Spinal cord (tissue), 9 donors: ENCODE measurements at regions not wholly inside any gene's neighbourhood (a gene's known extent, or its start where the extent isn't known, plus 50 kb on each side); places are given as distances from the start of the nearest gene placed in this dataset.

Experiments used
- DNase-seq, 6 donors: peaks; one replicate each; pipeline versions ENCODE4 v3.0.0 to v3.0.0-alpha.2; 2013 to 2015; ENCODE audit warnings: low spot score in 6 of 6, low read depth in 4 of 6
- H3K27ac ChIP-seq: one replicate; pipeline ENCODE4 v1.5.1; 2013; ENCODE audit warnings: low read depth, low read length, control low read depth
- H3K27me3 ChIP-seq: one replicate; pipeline ENCODE4 v1.6.1; 2013; ENCODE audit warnings: low read length; ENCODE audit not compliant: control insufficient read depth, insufficient read depth
- H3K36me3 ChIP-seq: one replicate; pipeline ENCODE4 v1.6.1; 2013; ENCODE audit warnings: low read length; ENCODE audit not compliant: control insufficient read depth, insufficient read depth
- H3K4me1 ChIP-seq: one replicate; pipeline ENCODE4 v1.6.1; 2013; ENCODE audit warnings: low read length; ENCODE audit not compliant: control insufficient read depth, insufficient read depth
- H3K4me3 ChIP-seq: one replicate; pipeline ENCODE4 v1.5.1; 2013; ENCODE audit warnings: low read depth, low read length, control low read depth
- H3K9me3 ChIP-seq: one replicate; pipeline ENCODE4 v1.6.1; 2013; ENCODE audit warnings: low read length; ENCODE audit not compliant: control insufficient read depth, insufficient read depth
- WGBS: methylation state at CpG from one replicate; pipeline ENCODE4 v1.1.5; 2013; ENCODE audit warnings: missing lambda C conversion rate; ENCODE audit not compliant: insufficient coverage; 5-methylcytosine and 5-hydroxymethylcytosine counted together
- donor health status: healthy.

- peaks cover 5% of the 10 kb centered on the region for H3K4me1 ChIP-seq
- WGBS = 46% methylated on average over 4 of the region's 9 CpGs
- peaks cover 5% of the 10 kb centered on the region for H3K27me3 ChIP-seq
- no peak overlapping the region for H3K27ac ChIP-seq
- no peak overlapping the region for H3K4me3 ChIP-seq
- no peaks in the 10 kb centered on the region for H3K9me3 ChIP-seq
- no peaks in the 10 kb centered on the region for H3K36me3 ChIP-seq
- peak in 1 of 6 donors; percentile 60 for DNase-seq
Measured at GRCh38 chr11:123362941-123363340, 67.1 kb upstream of the GRAMD1B start.

- no peaks in the 10 kb centered on the region for H3K36me3 ChIP-seq
- no peaks in the 10 kb centered on the region for H3K9me3 ChIP-seq
- no peak overlapping the region for H3K4me3 ChIP-seq
- peaks cover 10% of the 10 kb centered on the region for H3K4me1 ChIP-seq
- H3K27me3 ChIP-seq = peaks cover 5% of the 10 kb centered on the region
- DNase-seq = no peak
- no peak overlapping the region for H3K27ac ChIP-seq
Measured at GRCh38 chr11:123362186-123362585, 67.9 kb upstream of the GRAMD1B start.

- no peaks in the 10 kb centered on the region for H3K9me3 ChIP-seq
- peaks cover 10% of the 10 kb centered on the region for H3K4me1 ChIP-seq
- no CpG with 5 or more reads among the region's 1 CpG for WGBS
- no peak for DNase-seq
- H3K4me3 ChIP-seq = no peak overlapping the region
- peaks cover 5% of the 10 kb centered on the region for H3K27me3 ChIP-seq
- H3K36me3 ChIP-seq = no peaks in the 10 kb centered on the region
- no peak overlapping the region for H3K27ac ChIP-seq
Measured at GRCh38 chr11:123361110-123361509, 69.0 kb upstream of the GRAMD1B start.

- H3K27ac ChIP-seq = no peak overlapping the region
- DNase-seq = no peak
- no peak overlapping the region for H3K4me3 ChIP-seq
- WGBS = 97% methylated on average over 7 of the region's 10 CpGs
- peaks cover 5% of the 10 kb centered on the region for H3K27me3 ChIP-seq
- H3K9me3 ChIP-seq = no peaks in the 10 kb centered on the region
- no peaks in the 10 kb centered on the region for H3K36me3 ChIP-seq
- peaks cover 10% of the 10 kb centered on the region for H3K4me1 ChIP-seq
Measured at GRCh38 chr11:123360267-123360936, 69.7 kb upstream of the GRAMD1B start.

GRCh38 chr11:123357990-123358827 lies 71.9 kb upstream of the GRAMD1B start:
- peaks cover 5% of the 10 kb centered on the region for H3K27me3 ChIP-seq
- under 1% methylated on average over 55 of the region's 58 CpGs for WGBS
- H3K4me3 ChIP-seq = peak overlapping the region; percentile 58
- H3K4me1 ChIP-seq = peaks cover 10% of the 10 kb centered on the region
- H3K27ac ChIP-seq = peak overlapping the region; percentile 59
- peak in 4 of 6 donors; percentile 41 to 90 (median 74) for DNase-seq
- H3K9me3 ChIP-seq = no peaks in the 10 kb centered on the region
- no peaks in the 10 kb centered on the region for H3K36me3 ChIP-seq

GRCh38 chr11:123357353-123357989 lies 72.6 kb upstream of the GRAMD1B start:
- no peaks in the 10 kb centered on the region for H3K36me3 ChIP-seq
- DNase-seq = no peak
- peaks cover 10% of the 10 kb centered on the region for H3K4me1 ChIP-seq
- no peaks in the 10 kb centered on the region for H3K9me3 ChIP-seq
- H3K27me3 ChIP-seq = peaks cover 5% of the 10 kb centered on the region
- peak overlapping the region; percentile 59 for H3K27ac ChIP-seq
- WGBS = 59% methylated on average over 8 of the region's 9 CpGs
- H3K4me3 ChIP-seq = peak overlapping the region; percentile 58

- 94% methylated on average over 3 of the region's 7 CpGs for WGBS
- DNase-seq = no peak
- peaks cover 5% of the 10 kb centered on the region for H3K27me3 ChIP-seq
- H3K4me1 ChIP-seq = peaks cover 12% of the 10 kb centered on the region
- no peaks in the 10 kb centered on the region for H3K9me3 ChIP-seq
- no peak overlapping the region for H3K27ac ChIP-seq
- no peaks in the 10 kb centered on the region for H3K36me3 ChIP-seq
- no peak overlapping the region for H3K4me3 ChIP-seq
Measured at GRCh38 chr11:123356539-123356938, 73.5 kb upstream of the GRAMD1B start.

- Histone ChIP-seq H3K27me3 (peaks cover 5% of the 10 kb centered on the region), H3K36me3 (no peaks in the 10 kb centered on the region), H3K9me3 (no peaks in the 10 kb centered on the region), H3K4me1 (peaks cover 19% of the 10 kb centered on the region), H3K27ac (no peak overlapping the region), H3K4me3 (no peak overlapping the region)
- DNase-seq = no peak
- 100% methylated on average over 1 of the region's 2 CpGs for WGBS
Measured at GRCh38 chr11:123354371-123354975, 75.6 kb upstream of the GRAMD1B start.

- H3K4me3 ChIP-seq = no peak overlapping the region
- H3K4me1 ChIP-seq = peaks cover 8% of the 10 kb centered on the region
- no peak overlapping the region for H3K27ac ChIP-seq
- H3K27me3 ChIP-seq = no peaks in the 10 kb centered on the region
- 39% methylated on average over 5 of the region's 6 CpGs for WGBS
- no peaks in the 10 kb centered on the region for H3K36me3 ChIP-seq
- H3K9me3 ChIP-seq = no peaks in the 10 kb centered on the region
- DNase-seq = peak in 5 of 6 donors; percentile 52 to 95 (median 66)
Measured at GRCh38 chr11:123351375-123351774, 78.7 kb upstream of the GRAMD1B start.
